Panc1 (cell line): ENCODE measurements at regions not wholly inside any gene's neighbourhood (a gene's known extent, or its start where the extent isn't known, plus 50 kb on each side); places are given as distances from the start of the nearest gene placed in this dataset.

Experiments used
- ATAC-seq: fragments of 200-7000 bp; cut with Tn5 transposase; 2 replicates; pipeline ENCODE4 v1.9.1; 2020; ENCODE audit warnings: mild to moderate bottlenecking, moderate library complexity
- BruUV-seq: library from RNA; stranded (reverse); fragments of 400-500 nt; replicated peaks from 2 replicates; lab custom pipeline; 2021; lab: Mats Ljungman, UMichigan
- CTCF ChIA-PET: fragments of 300-600 bp; sonication (Branson Sonifier 250); formaldehyde crosslinking; loops from one replicate; lab custom pipeline; 2022; ENCODE audit warnings: antibody characterized with exemption; lab: Charles Lee
- POLR2A ChIA-PET: fragments of 300-600 bp; sonication (Branson Sonifier 250); formaldehyde crosslinking; loops from one replicate; lab custom pipeline; 2022; ENCODE audit warnings: antibody characterized with exemption; lab: Charles Lee
- DNase-seq: peaks from one replicate; pipeline ENCODE4 v3.0.0-alpha.2; 2010; ENCODE audit warnings: low read depth, low spot score
- H3K27ac ChIP-seq: 2 replicates; pipeline ENCODE4 v1.5.1; 2011; ENCODE audit warnings: mild to moderate bottlenecking, low read length, inconsistent platforms
- H3K27me3 ChIP-seq: fragments of 200-500 bp; sonication (Bioruptor generic); 2 replicates; pipeline ENCODE4 v1.6.0; 2014; ENCODE audit warnings: low read length, inconsistent platforms; ENCODE audit not compliant: control insufficient read depth, insufficient read depth
- H3K36me3 ChIP-seq: fragments of 200-500 bp; sonication (Bioruptor generic); 2 replicates; pipeline ENCODE4 v1.5.1; 2014; ENCODE audit warnings: inconsistent platforms, mild to moderate bottlenecking, low read length, moderate library complexity; ENCODE audit not compliant: control insufficient read depth, insufficient read depth
- H3K4me1 ChIP-seq: 2 replicates; pipeline ENCODE4 v1.5.1; 2011; ENCODE audit warnings: inconsistent platforms, mild to moderate bottlenecking, low read length, moderate library complexity; ENCODE audit not compliant: control insufficient read depth, insufficient read depth
- H3K4me3 ChIP-seq, 2 experiments: 2 replicates each; pipeline ENCODE4 v1.5.1; 2011 to 2012; ENCODE audit warnings: low read depth in 2 of 2, low read length in 2 of 2, mild to moderate bottlenecking in 2 of 2, inconsistent platforms in 1 of 2, moderate library complexity in 1 of 2
- H3K9me3 ChIP-seq: fragments of 200-500 bp; sonication (Bioruptor generic); 2 replicates; pipeline ENCODE4 v1.5.1; 2014; ENCODE audit warnings: low read depth, mild to moderate bottlenecking, inconsistent platforms, low read length, moderate library complexity; ENCODE audit not compliant: control insufficient read depth, insufficient read depth
- CTCF ChIP-seq: fragments of 450-650 bp; IDR thresholded peaks from 2 replicates; pipeline ENCODE4 v1.5.1; 2017; ENCODE audit warnings: mild to moderate bottlenecking
- POLR2AphosphoS5 ChIP-seq: IDR thresholded peaks from 2 replicates; pipeline ENCODE4 v1.6.1; 2012; ENCODE audit warnings: mild to moderate bottlenecking, low read depth, low read length, moderate library complexity
- REST ChIP-seq, 2 experiments: IDR thresholded peaks; 2 replicates each; pipeline ENCODE4 v1.6.1; 2011 to 2012; ENCODE audit warnings: low read depth in 2 of 2, control low read depth in 1 of 2, low read length in 1 of 2, mild to moderate bottlenecking in 1 of 2, moderate library complexity in 1 of 2; ENCODE audit not compliant: insufficient read depth in 1 of 2
- SIN3A ChIP-seq: IDR thresholded peaks from 2 replicates; pipeline ENCODE4 v1.6.1; 2012; ENCODE audit warnings: low read depth, mild to moderate bottlenecking, low read length, moderate library complexity, borderline replicate concordance; ENCODE audit not compliant: insufficient read depth
- TCF7L2 ChIP-seq: IDR thresholded peaks from 2 replicates; pipeline ENCODE4 v1.6.1; 2011; ENCODE audit warnings: mild to moderate bottlenecking, low read depth, low read length, inconsistent platforms
- in situ Hi-C: cut with HindIII; loops from 2 replicates; pipeline ENCODE4 v1.10.0; 2016; ENCODE audit warnings: low sequenced_read_pairs, low pct_unique_long_range_greater_than_20kb
- intact Hi-C: fragments of 100-400 bp; cut with micrococcal nuclease; formaldehyde crosslinking; loops from one replicate; pipeline ENCODE4 v1.10.0; 2022; ENCODE audit not compliant: unreplicated experiment

- Histone ChIP-seq H3K27me3 (no peaks in the 10 kb centered on the region), H3K36me3 (no peaks in the 10 kb centered on the region), H3K4me3 (no peak overlapping the region), H3K4me1 (no peaks in the 10 kb centered on the region), H3K9me3 (no peaks in the 10 kb centered on the region), H3K27ac (no peak overlapping the region)
- in situ Hi-C loops = no loop called here
- BruUV-seq = no TSS peak
- ChIA-PET POLR2A (no interaction called here), CTCF (no interaction called here)
- ATAC-seq (no peak), DNase-seq (no peak)
- intact Hi-C loops = no loop called here
- no peak for TF ChIP-seq CTCF
- TF ChIP-seq POLR2AphosphoS5 = no peak
- TF ChIP-seq TCF7L2 = no peak
- TF ChIP-seq SIN3A = no peak
- no peak for TF ChIP-seq REST (IDR thresholded peaks at IDR 0.05; ENCODE audit: insufficient read depth in 1 of 2, low read depth in 2 of 2, low read length in 1 of 2)
These were observed 319.4 kb downstream of the CDH10 start for GRCh38 chr5:24325306-24325832.

- TF ChIP-seq TCF7L2 (no peak), SIN3A (no peak), POLR2AphosphoS5 (no peak), REST (IDR thresholded peaks at IDR 0.05; ENCODE audit: insufficient read depth in 1 of 2, low read depth in 2 of 2, low read length in 1 of 2) (no peak), CTCF (no peak)
- Histone ChIP-seq H3K27ac (no peak overlapping the region), H3K9me3 (no peaks in the 10 kb centered on the region), H3K4me3 (no peak overlapping the region), H3K27me3 (no peaks in the 10 kb centered on the region), H3K36me3 (no peaks in the 10 kb centered on the region), H3K4me1 (no peaks in the 10 kb centered on the region)
- in situ Hi-C loops = no loop called here
- ATAC-seq = no peak
- intact Hi-C loops = no loop called here
- DNase-seq = no peak
- CTCF ChIA-PET = no interaction called here
- no TSS peak for BruUV-seq
- POLR2A ChIA-PET = no interaction called here
These were observed 313.2 kb downstream of the CDH10 start for GRCh38 chr5:24331531-24331930.
